ENCODE measurements at regions not wholly inside any gene's neighbourhood (a gene's known extent, or its start where the extent isn't known, plus 50 kb on each side); places are given as distances from the start of the nearest gene placed in this dataset.
A peak's percentile ranks its signal among the peaks of the same experiment; 100 is the strongest.
"Not testable (repeated sequence)": the region's sequence is repeated elsewhere in the genome, so short reads cannot be mapped to it uniquely, and the experiment has no call there.

- DNase-seq (ENCODE audit: low read depth in 3 of 3) = no peak
These were observed 136.3 kb upstream of the ESR1 start for GRCh38 chr6:151671195-151671594.

DNA sequence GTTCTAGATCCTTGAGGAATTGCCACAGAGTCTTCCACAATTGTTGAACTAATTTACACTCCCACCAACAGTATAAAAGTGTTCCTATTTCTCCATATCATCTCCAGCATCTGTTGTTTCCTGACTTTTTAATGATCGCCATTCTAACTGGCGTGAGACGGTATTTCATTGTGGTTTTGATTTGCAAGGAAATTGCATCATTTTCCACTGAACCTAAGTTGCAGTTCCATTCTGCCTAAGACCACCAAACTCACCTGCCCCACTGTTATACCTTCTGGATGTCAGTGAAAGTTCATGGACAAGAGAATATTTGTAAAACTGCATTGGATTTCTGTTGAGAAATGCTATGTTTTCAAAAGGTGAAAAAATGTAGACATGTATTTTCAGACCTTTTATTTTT, 132.9 kb upstream of the ESR1 start:
- DNase-seq (ENCODE audit: low read depth in 3 of 3) = no peak

DNA sequence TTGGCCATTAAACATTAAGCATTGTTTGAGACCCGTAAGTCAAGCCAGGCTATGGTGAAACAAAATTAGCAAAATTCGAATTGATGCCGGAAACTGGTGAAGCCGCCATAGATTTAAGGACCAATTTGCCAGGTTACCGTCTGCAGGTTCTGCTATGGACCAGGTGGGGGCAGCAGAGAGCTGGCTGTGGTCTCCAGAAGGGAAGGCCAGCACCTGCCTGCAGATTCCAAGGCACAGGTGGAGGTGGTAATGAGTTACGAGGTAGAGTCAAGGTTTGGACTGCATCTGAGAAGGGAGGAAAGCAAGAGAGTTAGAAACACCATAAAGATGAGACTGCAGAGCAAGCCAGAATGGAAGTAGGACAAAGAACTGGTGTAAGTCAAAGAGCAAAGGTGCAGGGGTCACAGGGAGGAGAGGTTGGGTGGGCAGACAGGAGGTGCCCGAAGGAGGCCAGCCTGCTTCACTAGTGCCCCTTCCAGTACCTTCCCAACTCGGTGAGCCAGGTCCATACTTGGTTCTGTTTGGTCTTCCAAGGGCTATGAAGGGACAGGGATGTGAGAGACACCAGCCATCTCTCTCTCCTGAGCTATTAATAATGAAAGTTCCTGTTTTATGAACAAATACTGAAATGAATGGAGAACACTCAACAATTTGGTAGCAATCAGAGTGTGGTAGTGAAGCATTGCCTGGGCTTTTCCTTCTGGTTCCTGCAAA, 131.6 kb upstream of the ESR1 start:
- peak in 2 of 3 experiments; percentile 29 to 35 for DNase-seq (ENCODE audit: low read depth in 3 of 3)

DNA sequence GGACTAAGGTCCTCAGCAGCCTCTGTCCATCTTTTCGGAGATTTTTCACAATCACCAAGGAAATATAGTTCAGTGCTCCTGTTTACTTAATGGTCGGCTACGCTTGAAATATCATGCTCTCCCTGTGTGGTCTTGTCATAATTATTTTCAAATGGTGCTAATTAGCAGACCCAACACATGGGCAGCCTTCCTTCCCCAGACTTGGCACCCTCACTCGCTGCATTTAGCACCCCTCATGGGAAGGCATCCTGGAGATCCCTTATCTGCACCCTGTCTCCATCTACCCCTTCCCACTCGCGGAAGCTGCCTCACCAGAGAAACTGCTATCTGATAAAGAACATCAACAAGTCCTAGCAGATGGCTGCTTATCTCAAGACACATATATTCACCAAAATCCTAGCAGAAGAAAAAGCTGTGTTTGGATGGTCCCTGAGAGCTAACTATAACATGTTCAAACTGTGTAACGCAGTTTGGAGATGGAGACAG, 131.0 kb upstream of the ESR1 start:
- DNase-seq (ENCODE audit: low read depth in 3 of 3) = no peak

DNA sequence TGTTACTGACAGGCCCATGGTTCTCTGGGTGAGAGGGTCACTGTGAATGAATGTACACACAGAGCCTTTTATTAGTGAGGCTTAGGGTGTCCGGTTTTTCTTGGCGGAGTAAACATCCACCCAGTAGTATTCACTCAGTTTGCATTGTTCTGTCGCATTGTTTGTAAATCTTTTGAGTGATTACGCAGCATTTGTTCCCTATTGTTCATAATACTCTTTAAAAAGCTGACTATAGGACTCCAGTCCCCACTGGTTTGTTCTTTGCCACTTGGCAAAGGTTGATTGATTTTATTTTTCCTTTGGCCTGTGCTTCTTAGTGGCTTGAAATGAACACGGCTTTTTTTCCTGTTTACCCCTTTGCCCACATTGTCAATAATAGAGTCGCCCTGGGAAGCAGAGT, 130.1 kb upstream of the ESR1 start:
- DNase-seq (ENCODE audit: low read depth in 3 of 3) = no peak

DNA sequence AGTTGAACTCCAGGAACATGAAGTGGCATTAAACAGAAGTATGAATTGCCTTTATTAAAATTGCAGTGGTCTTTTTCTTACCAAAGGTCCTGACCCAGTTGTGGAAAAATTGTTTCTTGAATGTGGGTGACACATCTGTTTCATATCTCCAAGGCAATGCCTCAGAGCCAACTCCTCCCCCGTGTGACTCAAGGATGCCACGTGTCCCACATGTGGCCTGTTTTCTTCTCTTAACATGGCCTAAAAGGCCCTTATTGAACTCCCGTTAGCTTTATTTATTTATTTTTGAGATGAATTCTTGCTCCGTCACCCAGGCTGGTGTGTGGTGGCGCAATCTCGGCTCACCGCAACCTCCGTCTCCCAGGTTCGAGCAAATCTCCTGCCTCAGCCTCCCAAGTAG, 128.4 kb upstream of the ESR1 start:
- no peak for DNase-seq (ENCODE audit: low read depth in 3 of 3)

GRCh38 chr6:151679941-151680340, 127.5 kb upstream of the ESR1 start:
- no peak for DNase-seq (ENCODE audit: low read depth in 3 of 3)

DNA sequence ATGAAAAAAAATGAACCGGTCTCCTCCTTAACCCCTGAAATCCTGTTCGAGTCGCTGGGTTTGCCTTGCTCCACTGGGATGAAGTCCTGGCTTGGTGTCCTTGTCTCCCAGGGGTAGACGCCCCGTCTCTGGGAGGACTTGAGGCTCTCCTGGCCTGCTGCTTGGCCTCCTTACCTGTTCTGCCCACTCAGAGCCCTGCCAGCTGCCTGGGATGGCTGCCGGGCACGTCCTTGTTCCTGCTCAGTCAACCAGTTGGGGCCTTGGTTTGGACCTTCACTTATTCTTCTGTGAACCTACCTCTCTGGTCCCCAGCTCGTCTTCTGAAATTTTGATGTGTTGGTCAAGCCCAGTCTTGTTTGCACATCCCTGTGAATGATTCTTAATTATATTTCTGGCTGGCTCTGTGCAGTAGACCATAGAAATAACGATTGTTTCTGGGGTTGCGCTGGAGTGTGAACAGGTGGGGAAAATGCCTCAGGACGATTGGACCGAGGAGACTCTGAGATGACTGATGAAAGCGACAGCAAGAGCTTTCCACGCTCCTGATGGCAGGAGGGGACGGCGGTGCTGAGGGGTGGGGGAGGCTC, 126.5 kb upstream of the ESR1 start:
- no peak for DNase-seq (ENCODE audit: low read depth in 3 of 3)

GRCh38 chr6:151681433-151682059, 125.9 kb upstream of the ESR1 start:
- no peak for DNase-seq (ENCODE audit: low read depth in 3 of 3)

DNA sequence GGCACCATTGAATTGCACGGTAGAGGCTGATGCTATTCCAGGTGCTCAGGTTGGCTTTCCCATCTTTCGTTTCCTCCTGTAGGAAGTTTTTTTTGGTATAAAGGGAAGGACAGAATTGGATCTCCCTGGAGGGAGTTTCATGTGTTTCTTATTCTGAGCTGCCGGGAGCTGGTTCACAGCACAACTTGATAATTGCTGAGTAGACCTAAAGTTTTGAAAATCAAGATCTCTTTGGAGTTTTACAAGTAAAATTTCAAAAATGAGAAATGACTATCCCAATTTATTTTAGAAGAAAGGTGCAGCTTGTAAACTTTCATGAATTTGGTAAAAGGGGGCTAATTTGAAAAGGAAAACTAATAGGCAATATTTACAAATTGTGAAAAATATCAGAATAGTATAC, 125.2 kb upstream of the ESR1 start:
- DNase-seq (ENCODE audit: low read depth in 3 of 3) = no peak

- no peak for DNase-seq (ENCODE audit: low read depth in 3 of 3)
These were observed 124.6 kb upstream of the ESR1 start for GRCh38 chr6:151682922-151683321.

DNA sequence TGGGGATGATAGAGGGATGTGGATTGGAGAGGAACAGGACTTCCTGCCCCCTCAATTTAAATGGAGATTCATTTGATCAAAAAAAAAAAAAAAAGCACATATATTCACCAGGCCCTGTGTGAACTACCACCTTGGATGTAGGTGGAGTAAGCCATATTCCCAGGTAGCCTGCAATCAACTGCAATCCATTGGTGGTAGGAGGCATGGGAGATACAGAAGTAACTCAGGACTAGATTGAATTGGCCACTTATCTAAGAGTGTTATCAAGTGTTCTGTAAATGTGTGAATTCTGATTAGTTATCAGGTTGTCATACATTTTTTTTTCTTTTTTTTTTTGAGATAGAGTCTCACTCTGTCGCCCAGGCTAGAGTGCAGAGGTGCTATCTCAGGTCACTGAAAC, 124.1 kb upstream of the ESR1 start:
- no peak for DNase-seq (ENCODE audit: low read depth in 3 of 3)

DNA sequence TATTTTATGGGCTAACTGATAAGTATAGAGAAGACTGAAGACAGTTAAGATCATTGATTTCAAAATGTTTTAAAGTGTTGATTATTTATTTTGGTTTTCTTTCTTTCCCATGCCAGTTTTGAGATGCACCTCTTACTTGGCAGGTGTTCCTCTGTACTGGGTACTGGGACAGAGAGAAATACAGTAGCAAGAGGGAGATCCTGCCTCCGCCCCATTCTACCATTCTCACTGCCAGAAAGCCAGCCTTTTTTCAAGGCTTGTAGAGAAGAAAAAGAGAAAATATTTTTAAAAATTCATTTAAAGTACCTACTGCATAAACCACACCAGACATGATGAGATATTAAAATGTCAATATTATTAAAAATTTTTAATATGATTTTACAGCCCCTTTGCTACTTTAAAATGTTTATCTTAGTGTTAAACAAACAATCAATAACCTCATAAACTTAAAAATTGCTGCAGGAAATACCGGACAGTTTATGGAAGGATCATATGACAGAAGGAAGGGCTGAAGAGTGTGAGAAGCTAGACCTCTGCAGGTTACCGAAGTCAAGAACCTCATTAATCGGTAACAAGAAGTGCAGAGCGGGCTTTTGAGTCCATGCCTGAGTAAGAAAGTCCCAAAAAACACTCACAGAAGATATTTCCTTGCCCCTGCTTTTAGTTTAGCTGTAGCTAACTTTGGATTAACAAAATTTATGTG, 117.8 kb upstream of the ESR1 start:
- no peak for DNase-seq (ENCODE audit: low read depth in 3 of 3)

DNA sequence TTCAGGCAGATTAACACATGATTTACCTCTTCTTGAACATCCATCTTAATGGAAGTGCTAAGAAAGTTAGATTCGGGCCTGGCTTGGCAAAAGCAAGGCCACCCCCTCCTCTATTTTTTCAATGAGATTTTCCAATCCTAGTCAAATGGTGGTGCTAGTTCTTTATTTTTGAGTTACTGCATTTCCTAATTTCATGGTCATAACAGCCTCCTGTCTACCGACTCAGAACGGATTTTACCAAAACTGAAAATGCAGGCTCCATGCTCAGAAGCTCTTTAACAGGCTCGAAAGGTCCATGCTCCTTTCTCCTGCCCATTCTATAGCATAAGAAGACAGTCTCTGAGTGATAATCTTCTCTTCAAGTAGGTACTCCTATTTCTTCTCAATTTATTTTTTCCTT, 117.2 kb upstream of the ESR1 start:
- no peak for DNase-seq (ENCODE audit: low read depth in 3 of 3)

DNA sequence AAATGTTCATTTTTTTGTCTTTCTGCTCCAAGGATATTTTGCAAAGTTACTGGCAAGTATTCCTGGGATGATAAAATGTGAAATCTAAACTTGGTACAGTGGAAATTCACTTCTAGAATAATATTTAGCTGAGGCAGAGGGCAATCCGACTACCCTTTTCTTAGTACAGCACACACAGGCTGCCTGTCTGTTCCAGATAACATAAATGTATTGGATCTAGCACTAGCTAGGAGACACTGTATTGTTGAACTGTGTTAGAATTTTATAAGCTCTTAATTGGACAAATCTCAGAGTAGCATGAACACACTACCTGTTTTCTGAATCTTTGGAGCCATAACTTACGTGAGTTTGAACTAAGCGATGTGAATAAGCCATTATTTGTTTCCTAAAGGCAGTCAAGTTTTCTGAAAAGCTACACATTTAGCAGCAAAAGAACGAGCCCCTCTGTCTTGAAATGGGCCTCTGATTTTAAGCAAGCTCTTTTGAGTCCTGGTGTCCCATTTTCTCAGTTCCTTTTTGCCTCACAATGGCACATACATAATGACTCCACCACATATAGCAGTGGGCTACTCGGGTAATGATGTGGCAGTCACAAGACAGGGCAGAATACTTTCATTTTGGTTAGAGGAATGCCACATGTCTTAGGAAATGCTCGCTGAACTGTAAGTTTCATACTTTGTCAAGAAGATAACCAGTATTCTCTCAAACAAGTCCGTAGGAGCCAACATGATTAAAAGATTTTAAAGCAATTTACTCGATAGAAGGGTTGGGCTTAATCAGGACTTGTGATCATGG, 116.5 kb upstream of the ESR1 start:
- no peak for DNase-seq (ENCODE audit: low read depth in 3 of 3)

- DNase-seq (ENCODE audit: low read depth in 3 of 3) = no peak
These were observed 115.3 kb upstream of the ESR1 start for GRCh38 chr6:151692216-151692615.

GRCh38 chr6:151693366-151693765, 114.1 kb upstream of the ESR1 start:
- DNase-seq (ENCODE audit: low read depth in 3 of 3) = no peak

DNA sequence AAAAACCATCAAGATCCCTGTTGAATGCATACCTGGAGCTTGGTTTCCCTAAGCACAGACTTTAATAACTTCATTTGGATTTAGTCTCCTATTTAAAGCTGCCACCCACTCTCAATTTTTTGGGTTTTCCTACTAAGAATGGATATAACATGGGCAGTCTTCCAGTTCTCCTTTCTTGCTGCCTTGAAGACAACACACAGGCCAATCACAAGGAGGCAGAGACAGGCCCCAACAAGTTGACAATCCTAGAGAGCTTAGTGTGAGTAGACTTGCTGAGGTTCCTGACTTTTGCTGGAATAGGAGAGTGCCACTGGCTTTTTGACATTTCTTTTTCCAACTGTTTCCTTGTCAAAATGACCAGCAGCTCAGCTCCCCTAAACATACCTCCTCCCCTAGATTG, 112.3 kb upstream of the ESR1 start:
- no peak for DNase-seq (ENCODE audit: low read depth in 3 of 3)

- DNase-seq (ENCODE audit: low read depth in 3 of 3) = not testable (repeated sequence)
These were observed 111.2 kb upstream of the ESR1 start for GRCh38 chr6:151696302-151696701.

- DNase-seq (ENCODE audit: low read depth in 3 of 3) = no peak
These were observed 108.4 kb upstream of the ESR1 start for GRCh38 chr6:151698931-151699700.

- no peak for DNase-seq (ENCODE audit: low read depth in 3 of 3)
These were observed 107.8 kb upstream of the ESR1 start for GRCh38 chr6:151699719-151700118.

All from stimulated activated CD4-positive, alpha-beta T cell treated with anti-CD3 and anti-CD28 coated beads, TNF-alpha, amount 100 ng/mL, for 4 hours (primary cell).